Limb (tissue), 2 donors: ENCODE measurements at regions not wholly inside any gene's neighbourhood (a gene's known extent, or its start where the extent isn't known, plus 50 kb on each side); places are given as distances from the start of the nearest gene placed in this dataset.
A peak's percentile ranks its signal among the peaks of the same experiment; 100 is the strongest.

Experiments
- DNase-seq, 2 donors: peaks; one replicate each; pipeline ENCODE4 v3.0.0-alpha.2; 2016; ENCODE audit errors: extremely low spot score in 2 of 2

DNA sequence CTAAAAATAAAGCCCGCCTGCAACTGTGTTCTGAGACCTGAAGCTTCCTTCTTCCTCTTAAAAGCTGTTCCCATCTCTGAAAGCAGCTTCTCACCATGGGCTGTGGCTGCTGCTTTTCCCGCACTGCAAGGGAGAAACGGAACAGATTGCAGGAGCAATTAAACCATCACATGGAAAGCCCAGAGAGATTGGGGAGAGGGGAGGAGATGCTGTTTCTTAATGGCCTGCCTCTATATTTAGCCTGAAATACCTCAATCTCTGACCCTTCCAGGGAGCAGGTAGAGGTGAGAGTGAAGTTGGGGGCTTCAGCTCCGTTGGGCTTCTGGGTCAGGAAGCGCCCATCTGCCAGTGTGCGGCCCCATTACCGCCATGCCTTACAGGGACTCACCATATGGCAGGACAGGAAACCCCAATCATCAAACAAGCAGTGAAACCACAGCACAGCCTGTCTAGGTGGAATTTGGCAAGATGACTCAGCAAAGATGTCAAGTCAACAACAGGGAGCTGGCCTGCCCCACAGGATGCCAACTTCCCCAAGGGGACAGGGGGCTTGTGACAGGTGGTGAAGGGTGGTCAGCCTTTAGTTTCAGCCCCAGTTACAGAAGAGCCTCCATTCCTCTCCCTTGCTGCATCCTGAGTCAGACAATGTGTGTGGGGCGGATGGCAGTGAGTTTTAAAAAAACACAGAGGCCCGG lies 286.6 kb upstream of the CCL2 start:
- DNase-seq, result no peak

DNA sequence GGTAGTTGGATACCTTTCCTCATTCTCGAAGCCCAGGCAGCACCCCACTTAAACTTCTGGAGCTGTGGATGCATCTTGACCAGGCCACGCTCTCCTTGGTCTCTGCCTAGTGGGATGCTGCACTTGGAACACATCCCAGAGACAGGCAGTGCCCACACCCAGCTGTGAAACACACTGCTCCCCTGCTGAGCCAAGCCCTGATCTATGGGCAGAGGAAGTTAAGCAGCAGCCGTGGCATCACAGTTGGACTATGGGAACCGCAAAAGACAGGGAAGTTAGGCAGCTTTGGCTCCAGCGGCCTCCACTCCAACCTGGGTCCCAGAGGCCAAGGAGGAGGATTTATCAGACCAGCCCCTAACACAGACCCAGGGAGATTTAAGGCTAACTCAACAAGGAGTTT lies 284.8 kb upstream of the CCL2 start:
- DNase-seq, result no peak

DNA sequence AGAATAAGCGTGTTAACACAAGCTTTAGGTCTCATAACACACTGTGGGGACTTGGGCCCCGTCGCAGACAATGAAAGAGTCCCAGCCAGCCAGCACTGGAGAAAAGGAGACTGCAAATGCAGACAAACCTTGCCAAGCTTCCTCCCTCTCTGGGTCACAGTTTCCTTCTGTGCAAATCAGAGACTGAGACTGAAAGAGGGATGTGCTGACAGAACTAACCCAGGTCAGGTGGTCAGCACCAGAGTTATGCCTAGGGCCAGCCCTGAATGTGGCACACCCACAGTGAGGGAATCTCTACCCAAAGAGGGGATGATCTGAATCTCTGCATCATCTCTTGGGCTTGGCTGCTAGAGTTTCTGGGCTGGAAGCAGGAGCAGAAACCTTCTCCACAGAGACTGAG lies 282.3 kb upstream of the CCL2 start:
- no peak for DNase-seq

DNA sequence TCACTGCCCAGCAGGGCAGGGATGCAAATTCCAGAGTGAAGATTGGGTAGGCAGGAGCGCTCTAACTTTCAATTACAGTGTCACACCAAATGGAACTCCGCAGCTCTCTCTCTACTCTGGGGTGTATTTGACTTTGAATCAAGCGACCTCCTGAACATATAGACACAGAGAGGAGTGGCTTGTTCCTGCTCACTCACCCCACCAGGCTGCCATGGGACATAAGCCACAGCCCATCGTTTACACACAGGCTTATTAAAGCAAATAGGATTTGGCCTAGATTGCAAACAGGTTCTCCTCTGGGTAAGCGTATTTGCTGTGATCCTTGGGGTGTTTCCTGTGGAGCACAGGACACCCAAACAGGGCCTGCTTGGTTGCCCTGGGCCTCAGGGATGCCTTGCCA lies 281.6 kb upstream of the CCL2 start:
- no peak for DNase-seq

DNA sequence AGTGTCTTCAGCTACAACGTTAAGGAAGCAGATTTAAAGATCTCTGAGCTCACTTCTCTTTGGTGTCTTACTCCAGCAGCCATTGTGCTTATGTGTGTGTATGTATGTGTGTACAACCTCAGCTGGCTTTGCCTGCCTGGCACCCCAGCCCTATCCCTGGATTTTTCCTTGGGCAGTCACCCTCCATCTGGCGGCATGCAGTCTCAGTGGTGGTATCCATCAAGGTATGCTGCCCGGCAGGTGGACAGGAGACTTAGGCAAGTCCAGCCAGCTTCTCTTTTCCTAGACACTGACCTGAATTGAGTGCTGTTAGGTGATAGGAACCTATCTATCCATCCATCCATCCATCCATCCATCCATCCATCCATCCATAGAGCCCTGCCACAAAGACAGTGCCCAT lies 280.8 kb upstream of the CCL2 start:
- DNase-seq, result no peak

DNA sequence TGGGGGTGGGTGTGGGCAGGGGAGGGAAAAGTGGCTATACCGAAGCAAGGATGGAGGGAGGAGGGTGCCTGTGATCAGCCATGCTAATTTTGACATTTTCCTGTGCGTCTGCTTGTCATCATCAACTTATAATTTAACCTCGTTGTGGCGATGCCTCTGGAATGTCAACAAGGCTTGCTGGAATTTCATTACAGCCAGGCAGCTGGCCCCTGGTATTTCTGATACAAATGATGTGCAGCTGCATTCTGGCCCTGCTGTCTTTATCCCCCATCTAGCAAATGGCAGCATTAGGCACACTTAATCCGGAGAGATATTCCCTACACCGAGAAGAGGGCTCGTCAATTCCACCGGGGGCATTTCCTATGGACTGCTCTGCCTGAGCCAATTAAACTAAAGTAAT lies 278.3 kb upstream of the CCL2 start:
- DNase-seq, result peak in 1 of 2 donors; percentile 42

DNA sequence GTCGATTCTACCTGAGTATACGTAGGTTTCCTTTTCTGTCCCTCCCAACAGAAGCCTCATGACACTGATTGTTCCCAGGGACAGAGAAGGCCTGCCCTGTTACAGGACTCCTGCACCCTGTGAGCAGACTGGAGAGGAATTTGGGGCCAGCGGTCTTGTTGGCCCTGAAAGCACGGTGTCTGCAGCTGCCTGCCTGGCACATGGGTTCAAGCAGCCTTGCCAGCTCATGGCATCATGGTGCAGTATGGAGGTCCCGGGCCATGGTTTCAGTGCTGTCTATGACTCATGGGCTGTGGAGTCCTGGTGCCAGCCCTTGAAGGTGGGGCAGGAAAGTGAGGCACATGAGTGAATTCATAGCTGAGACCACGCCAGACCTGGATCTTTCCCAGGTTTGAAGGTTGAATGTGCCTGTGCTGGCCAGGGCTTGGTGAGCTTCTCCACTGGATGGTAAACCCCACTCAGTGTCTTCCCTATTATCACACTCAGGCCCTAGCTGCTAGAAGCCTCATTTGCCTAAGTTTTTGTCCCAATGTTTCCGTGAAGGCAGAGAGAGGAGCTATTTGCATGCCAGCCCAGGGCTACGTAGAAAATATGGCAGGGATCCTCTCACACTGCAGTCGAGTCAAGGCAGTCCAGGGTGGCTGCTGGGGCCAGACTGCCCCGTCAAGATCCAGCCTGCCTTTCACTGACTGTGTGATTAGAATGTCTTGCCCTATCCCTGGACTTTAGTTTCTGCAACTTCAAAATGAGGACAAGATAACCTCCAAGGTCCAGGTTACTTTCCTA lies 277.2 kb upstream of the CCL2 start:
- no peak for DNase-seq

DNA sequence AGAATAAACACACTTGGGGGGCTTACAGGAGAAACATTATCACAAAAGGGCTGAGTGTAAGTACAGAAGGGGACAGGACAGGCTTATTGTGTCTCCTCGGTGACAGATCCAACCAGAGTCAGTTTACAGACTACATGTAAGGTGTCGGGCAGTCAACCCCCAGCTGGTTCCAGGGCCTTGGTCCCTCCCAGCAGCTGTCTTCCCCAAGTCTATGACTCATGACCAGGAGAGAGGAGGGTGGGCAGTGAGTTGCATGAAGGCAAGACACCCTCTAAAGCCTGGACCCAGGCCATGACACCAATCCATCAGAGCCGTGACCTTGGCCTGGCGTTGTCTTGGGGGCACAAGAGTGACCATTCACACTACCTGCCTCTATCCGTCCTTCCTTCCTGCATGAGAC lies 276.2 kb upstream of the CCL2 start:
- DNase-seq, result no peak

DNA sequence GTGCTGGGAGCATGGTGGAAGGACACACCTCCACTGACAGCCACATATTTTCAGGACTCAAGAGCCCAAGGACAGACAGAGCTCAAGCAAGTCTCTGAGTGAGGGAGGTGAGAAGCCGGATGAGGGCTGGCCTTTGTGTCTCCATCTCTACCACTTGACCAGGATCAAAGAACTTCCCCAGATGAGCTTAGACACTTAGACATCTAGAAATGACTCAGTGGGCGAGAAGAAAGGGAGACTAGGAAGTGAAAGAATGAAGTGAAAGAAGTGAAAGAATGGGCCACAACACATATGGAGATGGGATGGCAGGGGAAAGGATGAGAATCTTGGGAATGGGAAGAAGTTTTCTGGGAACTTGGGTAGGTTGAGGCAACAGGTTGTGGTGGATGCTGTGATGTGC lies 274.9 kb upstream of the CCL2 start:
- DNase-seq, result no peak

DNA sequence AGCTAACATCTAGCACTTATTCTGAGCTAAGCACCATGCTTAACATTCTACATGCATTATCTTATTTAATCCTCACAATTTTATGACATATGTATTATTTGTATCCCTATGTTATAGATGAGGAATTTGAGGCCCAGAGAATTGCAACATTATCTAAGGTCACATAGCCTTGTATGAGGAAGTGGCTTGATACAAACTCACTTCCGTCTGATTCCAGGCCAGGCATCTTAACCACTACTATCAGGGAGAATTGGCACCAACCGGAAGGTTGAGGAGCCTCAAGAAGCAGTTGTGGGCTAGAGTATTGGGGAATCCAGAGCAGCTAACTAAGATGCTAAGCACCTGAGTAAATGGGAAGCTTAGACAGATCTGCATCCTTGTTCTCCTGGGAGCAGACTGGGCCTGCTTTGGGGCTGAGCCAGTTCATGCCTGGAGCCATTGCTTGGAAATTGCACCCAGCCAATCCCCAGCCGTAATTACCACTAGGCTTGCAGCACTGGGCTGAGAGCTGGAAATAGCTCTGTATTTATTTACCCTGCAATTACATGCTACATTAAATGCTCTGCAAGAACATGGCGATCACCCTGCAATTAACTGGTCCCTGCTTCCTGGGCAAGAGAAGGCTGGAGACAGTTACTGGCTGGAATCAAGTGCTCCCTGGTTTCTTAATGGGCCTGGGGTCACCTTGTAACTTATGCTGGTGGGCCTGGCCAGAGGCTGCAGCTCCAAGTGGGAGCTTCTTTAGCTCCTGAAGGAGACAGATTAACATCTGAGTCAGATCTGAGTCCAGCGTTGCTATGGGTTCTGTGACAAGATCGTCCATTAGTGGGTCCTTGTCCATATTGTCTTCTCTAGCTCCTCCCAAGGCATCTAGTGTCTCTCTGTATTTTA lies 273.1 kb upstream of the CCL2 start:
- no peak for DNase-seq

DNA sequence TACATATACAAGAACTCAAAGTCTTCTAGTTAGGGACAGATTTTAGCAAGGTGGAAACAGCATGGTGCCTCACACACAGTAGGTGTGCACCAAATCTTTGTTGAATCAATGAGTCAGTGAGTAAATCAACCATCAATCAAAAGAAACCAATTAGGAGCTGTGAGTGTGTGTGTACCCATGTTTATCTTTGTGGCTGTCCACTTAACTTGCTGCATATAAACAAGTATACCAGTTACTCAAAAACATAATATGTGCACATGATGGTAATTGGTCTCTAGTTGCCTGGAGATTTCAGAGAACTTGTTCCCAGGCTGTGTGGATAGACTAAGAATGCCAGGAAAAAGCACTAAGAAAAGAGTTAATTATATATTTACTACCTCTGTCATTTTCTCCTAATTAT lies 272.2 kb upstream of the CCL2 start:
- no peak for DNase-seq

DNA sequence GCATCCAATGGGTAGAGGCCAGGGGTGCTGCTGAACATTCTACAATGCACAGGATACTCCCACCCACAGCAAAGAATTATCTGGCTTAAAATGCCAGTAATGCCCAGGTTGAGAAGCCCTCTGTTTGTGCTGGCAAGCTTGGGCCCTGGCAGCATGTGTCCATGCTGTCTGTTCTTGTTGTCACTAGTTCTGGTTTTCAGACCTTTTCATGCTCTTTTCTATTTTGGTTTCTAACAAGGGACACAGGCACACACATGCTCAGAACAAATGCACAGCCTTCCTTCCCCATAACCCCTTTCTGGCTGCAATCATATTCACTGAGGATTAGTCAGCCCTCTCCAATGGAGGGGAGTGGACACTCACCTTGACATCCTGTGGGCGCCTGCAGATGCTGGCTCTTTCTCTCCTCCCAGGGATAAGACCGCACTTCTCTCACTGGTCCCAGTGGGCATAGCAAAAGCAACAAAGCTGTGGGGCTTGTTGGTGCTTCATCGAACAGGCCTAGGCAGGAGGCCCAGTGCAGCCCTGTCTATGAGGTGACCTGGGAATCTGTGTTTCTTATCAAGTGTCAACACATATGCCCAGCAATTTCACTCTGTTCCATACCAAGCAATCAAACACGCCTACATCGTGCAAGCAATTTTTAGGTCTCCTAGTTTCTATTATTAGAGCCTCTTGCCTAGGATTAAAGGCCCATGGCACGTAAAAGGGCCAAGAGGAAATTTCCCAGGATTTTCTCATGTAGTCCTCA lies 271.1 kb upstream of the CCL2 start:
- DNase-seq, result no peak

DNA sequence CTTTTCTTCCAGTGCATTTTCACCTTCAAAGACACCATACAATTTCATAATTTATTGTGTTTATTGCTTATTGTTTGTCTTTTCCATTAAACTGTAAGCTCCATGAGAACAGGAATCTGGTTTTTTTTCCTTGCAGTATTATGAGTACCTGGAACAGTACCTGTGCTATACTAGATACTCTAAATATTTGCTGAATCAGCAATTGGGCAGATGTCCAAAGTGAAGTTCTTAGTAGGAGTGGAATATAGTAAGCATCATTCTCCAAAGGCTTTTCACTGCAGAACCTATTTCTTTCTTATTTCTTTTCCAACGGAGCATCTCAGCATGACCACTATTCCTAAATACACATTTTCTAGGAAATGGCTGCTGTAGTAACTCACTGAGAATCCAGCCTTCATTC lies 269.0 kb upstream of the CCL2 start:
- no peak for DNase-seq

DNA sequence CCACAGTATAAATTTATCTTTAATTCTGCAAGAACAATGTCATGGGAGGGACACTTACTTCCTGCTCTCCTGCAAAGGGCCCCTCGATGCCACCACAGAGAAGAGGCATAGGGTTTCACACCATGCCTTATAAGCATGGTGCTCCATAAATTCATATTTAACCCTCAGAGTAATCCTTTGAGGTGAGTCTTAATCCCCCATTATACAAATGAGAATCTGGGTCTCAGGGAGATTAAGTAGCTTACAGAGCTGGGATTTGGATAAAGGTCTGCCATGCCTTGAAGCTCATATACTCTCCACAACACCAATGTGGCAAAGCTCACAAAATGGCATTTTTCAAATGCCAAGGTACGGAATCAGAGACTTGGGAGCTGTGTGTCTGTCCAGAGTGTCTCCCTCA lies 268.5 kb upstream of the CCL2 start:
- DNase-seq, result no peak

DNA sequence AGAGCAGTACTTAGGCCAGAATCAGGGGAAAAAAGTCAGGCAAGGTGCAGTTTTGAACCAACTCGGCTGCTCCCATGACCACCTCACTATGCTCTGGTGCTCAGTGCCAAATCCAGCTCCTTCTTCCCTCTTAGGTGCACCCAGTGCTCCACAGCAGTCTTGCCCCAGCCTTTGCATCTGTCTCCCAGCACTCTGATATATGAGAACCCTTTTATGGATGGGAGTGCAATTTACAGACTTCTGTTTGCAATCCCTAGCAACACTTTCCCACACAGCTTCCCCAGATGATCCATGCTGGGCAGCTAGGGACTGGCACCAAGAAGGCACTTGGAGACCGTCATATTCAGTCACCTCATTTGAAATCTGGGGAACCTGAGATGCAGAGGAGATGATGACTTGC lies 267.9 kb upstream of the CCL2 start:
- no peak for DNase-seq

DNA sequence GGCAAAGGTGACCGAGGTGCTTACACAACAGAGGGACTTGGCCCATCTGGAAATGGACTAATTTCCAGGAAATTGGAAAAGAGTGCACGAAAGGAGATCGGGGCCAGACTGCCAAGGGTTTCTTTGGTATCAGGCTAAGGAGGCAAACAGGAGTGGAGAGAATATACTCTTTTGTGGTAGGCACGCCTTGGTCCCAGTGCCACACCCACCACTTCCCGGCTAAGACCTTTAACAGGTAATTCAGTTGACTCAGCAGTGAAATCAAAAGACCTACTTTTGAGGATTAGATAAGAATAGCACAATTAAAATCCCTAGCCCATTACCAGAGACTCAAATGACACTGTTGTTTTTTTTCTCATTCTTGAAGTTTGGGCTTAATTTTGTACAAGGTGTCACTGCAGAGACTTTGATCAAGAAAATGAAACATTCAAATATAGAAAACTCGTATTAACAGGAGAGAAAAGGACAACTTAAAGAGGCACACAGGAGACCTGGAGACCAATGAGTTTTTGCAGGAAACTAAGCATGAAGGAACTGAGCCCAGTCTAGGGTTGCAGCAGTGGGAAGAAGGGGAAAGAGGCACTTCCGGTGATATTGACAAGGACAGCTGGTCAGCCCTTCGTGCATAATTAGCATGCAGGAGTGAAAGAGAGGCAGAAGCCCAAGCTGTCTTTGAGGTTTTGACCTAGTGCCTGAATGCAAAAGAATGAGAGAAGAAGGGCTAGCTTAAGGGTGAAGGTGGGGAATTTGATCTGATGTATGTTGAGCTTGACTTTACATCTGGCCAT lies 265.5 kb upstream of the CCL2 start:
- peak in 1 of 2 donors; percentile 19 for DNase-seq

DNA sequence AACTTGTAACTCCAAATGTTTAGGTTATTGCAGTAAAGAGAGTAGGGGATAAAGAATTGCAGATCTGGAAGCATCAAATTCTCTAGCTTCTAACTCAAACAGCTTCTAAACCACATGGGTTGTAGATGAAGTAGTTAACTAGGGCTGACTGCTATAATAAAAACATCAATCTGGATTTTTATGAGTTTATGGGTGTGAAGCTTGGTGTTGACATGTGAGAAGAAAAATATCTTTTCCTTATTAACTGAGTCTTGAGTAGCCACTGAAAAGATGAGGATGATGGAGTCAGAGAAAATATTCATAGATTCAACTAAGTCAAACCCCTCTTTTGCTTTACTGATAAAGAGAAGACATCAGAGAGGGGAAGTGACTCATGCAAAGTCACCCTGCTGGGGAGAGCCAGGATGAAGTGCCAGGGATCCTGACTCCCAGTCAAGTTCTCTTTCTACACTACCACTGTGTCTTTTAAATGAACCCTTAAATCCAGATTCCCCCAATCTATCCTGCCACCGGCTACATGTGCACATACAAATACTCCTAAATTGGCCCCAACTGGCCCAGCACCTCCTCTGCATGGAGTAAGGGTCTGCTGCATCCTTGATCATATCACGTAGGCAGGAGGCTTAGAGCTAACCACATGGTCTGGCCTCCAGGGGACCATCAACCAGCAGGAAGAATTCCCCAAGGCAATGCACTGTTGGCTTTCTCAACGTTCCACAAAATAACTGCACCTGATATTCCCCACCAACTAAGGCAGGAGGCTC lies 264.0 kb upstream of the CCL2 start:
- no peak for DNase-seq

DNA sequence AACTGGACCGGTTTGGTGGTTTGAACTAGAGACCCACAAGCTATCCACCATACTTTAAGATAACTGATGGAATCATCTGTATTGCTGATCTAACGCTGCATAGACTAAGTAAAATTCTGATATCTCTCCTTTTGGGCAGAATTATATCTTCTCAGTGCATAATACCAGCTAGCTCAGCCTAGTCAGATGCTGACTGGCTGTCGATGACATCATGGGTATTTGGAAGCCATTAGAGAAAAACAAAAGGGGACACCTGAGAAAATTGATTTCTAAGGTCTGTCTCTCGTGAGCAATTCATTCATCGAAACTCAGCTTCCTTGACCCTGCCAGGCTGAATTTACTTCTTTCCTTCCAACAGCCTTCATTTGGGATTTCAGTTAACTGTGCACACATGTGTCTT lies 263.0 kb upstream of the CCL2 start:
- DNase-seq, result no peak

DNA sequence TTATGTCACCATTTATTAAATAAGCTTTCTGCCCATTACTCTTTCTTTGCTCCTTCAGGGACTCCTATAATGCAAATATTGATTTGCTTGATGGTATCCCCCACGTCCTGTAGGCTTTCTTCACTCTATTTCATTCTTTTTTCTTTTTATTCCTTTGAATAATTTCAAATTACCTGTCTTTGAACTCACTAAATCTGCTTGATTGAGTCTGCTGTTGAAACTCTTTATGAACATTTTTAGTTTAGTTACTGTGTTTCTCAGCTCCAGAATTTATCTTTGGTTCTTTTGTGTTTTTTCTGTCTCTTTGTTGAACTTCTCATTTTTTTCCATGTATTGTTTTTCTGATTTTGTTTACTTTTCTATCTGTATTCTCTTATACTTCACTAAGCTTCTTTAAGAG lies 254.4 kb upstream of the CCL2 start:
- no peak for DNase-seq

DNA sequence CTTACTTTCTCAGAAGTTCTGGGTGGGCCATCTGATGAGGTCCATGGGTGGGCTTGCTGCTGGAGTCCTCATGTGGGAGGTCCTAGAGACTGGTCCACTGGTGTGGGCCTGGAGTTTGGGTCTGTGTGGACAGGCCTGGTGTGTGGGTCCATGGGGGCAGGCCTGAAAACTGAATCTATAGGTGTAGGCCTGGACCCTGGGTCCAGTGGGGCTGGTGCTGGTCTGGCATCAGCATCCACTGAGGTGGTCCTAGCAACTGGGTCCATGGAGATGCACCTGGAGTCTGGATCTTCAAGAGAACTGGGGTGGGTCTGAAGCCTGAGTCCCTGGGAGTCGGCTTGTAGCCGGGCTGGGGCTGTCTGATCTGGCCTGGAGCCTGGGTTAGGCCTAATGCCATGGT lies 253.8 kb upstream of the CCL2 start:
- DNase-seq, result no peak
